ENCODE measurements at regions not wholly inside any gene's neighbourhood (a gene's known extent, or its start where the extent isn't known, plus 50 kb on each side); places are given as distances from the start of the nearest gene placed in this dataset.
A peak's percentile ranks its signal among the peaks of the same experiment; 100 is the strongest.

- no peak for DNase-seq (ENCODE audit: low spot score)
Observed at GRCh38 chr4:176979416-176979815, 186.7 kb upstream of the VEGFC start.

- no peak for DNase-seq (ENCODE audit: low spot score)
Observed at GRCh38 chr4:176981074-176981473, 188.4 kb upstream of the VEGFC start.

GRCh38 chr4:176981551-176981950 is 188.8 kb upstream of the VEGFC start:
- no peak for DNase-seq (ENCODE audit: low spot score)

GRCh38 chr4:176988226-176988625 is 195.5 kb upstream of the VEGFC start:
- DNase-seq (ENCODE audit: low spot score), result no peak

- no peak for DNase-seq (ENCODE audit: low spot score)
Observed at GRCh38 chr4:176989186-176989585, 196.5 kb upstream of the VEGFC start.

GRCh38 chr4:176999935-177000543 is 207.3 kb upstream of the VEGFC start:
- no peak for DNase-seq (ENCODE audit: low spot score)

GRCh38 chr4:177001271-177002175 is 208.8 kb upstream of the VEGFC start:
- DNase-seq (ENCODE audit: low spot score), result no peak

- DNase-seq (ENCODE audit: low spot score), result no peak
Observed at GRCh38 chr4:177005674-177006230, 213.0 kb upstream of the VEGFC start.

- DNase-seq (ENCODE audit: low spot score), result no peak
Observed at GRCh38 chr4:177006331-177006730, 213.6 kb upstream of the VEGFC start.

GRCh38 chr4:177008071-177008835 is 215.5 kb upstream of the VEGFC start:
- DNase-seq (ENCODE audit: low spot score), result no peak

GRCh38 chr4:177008836-177009501 is 216.2 kb upstream of the VEGFC start:
- no peak for DNase-seq (ENCODE audit: low spot score)

- DNase-seq (ENCODE audit: low spot score), result no peak
Observed at GRCh38 chr4:177010418-177010817, 217.7 kb upstream of the VEGFC start.

GRCh38 chr4:177012918-177013545 is 220.3 kb upstream of the VEGFC start:
- DNase-seq (ENCODE audit: low spot score), result no peak

GRCh38 chr4:177016541-177017141 is 223.9 kb upstream of the VEGFC start:
- no peak for DNase-seq (ENCODE audit: low spot score)

- no peak for DNase-seq (ENCODE audit: low spot score)
Observed at GRCh38 chr4:177023951-177024350, 231.2 kb upstream of the VEGFC start.

- DNase-seq (ENCODE audit: low spot score), result no peak
Observed at GRCh38 chr4:177032341-177032740, 239.6 kb upstream of the VEGFC start.

- no peak for DNase-seq (ENCODE audit: low spot score)
Observed at GRCh38 chr4:177033135-177033534, 240.4 kb upstream of the VEGFC start.

GRCh38 chr4:177033632-177034031 is 240.9 kb upstream of the VEGFC start:
- no peak for DNase-seq (ENCODE audit: low spot score)

GRCh38 chr4:177041356-177041755 is 248.6 kb upstream of the VEGFC start:
- DNase-seq (ENCODE audit: low spot score), result no peak

- DNase-seq (ENCODE audit: low spot score), result peak; percentile 78
Observed at GRCh38 chr4:177047070-177047850, 254.5 kb upstream of the VEGFC start.

Measured in NAMALWA (cell line).